A673 (cell line): ENCODE measurements at regions not wholly inside any gene's neighbourhood (a gene's known extent, or its start where the extent isn't known, plus 50 kb on each side); places are given as distances from the start of the nearest gene placed in this dataset.

Source experiments
- CTCF ChIP-seq: fragments of 300-800, 200-600 bp; sonication (generic); conservative IDR thresholded peaks from 2 replicates; pipeline ENCODE4 v1.5.1; 2017; ENCODE audit warnings: low read depth, mild to moderate bottlenecking, antibody characterized with exemption, low read length, moderate library complexity, mixed read lengths
- EZH2 ChIP-seq: fragments of 200-600 bp; sonication (generic); IDR thresholded peaks from 2 replicates; pipeline ENCODE4 v1.6.1; 2017; ENCODE audit warnings: borderline replicate concordance, low read depth, mild to moderate bottlenecking, mixed read lengths, antibody characterized with exemption, low read length; ENCODE audit not compliant: poor library complexity, severe bottlenecking

- TF ChIP-seq EZH2, result no peak
- no peak for TF ChIP-seq CTCF
Measured at GRCh38 chr13:110015253-110015652, 228.9 kb upstream of the IRS2 start.
